ENCODE measurements at regions not wholly inside any gene's neighbourhood (a gene's known extent, or its start where the extent isn't known, plus 50 kb on each side); places are given as distances from the start of the nearest gene placed in this dataset.
"Not testable (repeated sequence)": the region's sequence is repeated elsewhere in the genome, so short reads cannot be mapped to it uniquely, and the experiment has no call there.

DNA sequence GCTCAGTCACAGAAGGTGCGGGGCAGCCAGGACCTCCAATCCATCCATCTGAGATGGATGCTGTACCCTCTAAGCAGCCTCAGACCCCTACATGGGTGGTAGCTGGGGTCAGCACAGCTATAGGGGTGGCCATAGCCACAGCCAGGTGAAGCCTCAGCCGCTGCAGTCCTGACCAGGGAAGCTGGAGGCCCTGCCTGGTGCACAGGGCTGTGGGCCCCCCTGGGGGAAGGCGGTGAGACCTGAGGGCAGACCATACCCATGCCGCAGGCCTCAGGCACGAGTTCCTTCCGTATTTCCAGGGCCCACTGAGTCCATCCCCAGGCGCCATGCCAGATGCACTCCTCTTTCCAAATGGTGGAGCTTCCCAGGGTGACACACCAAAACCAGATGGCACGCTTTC, 96.6 kb upstream of the KDM7A start:
- Mint-ChIP-seq H3K4me1 (ENCODE audit: unreplicated experiment) (peaks cover 6% of the 10 kb centered on the region), H3K9me3 (no peaks in the 10 kb centered on the region), H3K27ac (no peak overlapping the region), H3K36me3 (no peaks in the 10 kb centered on the region), H3K4me3 (no peak overlapping the region), H3K27me3 (no peaks in the 10 kb centered on the region)
- TF ChIP-seq, protein P1, sequence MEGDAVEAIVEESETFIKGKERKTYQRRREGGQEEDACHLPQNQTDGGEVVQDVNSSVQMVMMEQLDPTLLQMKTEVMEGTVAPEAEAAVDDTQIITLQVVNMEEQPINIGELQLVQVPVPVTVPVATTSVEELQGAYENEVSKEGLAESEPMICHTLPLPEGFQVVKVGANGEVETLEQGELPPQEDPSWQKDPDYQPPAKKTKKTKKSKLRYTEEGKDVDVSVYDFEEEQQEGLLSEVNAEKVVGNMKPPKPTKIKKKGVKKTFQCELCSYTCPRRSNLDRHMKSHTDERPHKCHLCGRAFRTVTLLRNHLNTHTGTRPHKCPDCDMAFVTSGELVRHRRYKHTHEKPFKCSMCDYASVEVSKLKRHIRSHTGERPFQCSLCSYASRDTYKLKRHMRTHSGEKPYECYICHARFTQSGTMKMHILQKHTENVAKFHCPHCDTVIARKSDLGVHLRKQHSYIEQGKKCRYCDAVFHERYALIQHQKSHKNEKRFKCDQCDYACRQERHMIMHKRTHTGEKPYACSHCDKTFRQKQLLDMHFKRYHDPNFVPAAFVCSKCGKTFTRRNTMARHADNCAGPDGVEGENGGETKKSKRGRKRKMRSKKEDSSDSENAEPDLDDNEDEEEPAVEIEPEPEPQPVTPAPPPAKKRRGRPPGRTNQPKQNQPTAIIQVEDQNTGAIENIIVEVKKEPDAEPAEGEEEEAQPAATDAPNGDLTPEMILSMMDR (conservative IDR thresholded peaks at IDR 0.05), result no peak
- DNase-seq (ENCODE audit: extremely low spot score, unreplicated experiment), result no peak

GRCh38 chr7:140271643-140271968, 94.8 kb upstream of the KDM7A start:
- not testable (repeated sequence) for H3K9me3 Mint-ChIP-seq, H3K36me3 Mint-ChIP-seq

GRCh38 chr7:140269004-140269638, 92.3 kb upstream of the KDM7A start:
- H3K27me3 Mint-ChIP-seq, result no peaks in the 10 kb centered on the region
- H3K4me3 Mint-ChIP-seq, result no peak overlapping the region
- TF ChIP-seq, protein P1 (conservative IDR thresholded peaks at IDR 0.05), result no peak
- no peaks in the 10 kb centered on the region for H3K4me1 Mint-ChIP-seq (ENCODE audit: unreplicated experiment)
- no peak for DNase-seq (ENCODE audit: extremely low spot score, unreplicated experiment)
- no peak overlapping the region for H3K27ac Mint-ChIP-seq
- H3K9me3 Mint-ChIP-seq, result no peaks in the 10 kb centered on the region
- no peaks in the 10 kb centered on the region for H3K36me3 Mint-ChIP-seq

More at GRCh38 chr7:140271643-140271968, 94.8 kb upstream of the KDM7A start:
- not testable (repeated sequence) for H3K4me3 Mint-ChIP-seq; H3K4me1 Mint-ChIP-seq (ENCODE audit: unreplicated experiment); H3K27me3 Mint-ChIP-seq; H3K27ac Mint-ChIP-seq; DNase-seq (ENCODE audit: extremely low spot score, unreplicated experiment)

GRCh38 chr7:140267381-140268226, 90.8 kb upstream of the KDM7A start:
- no peak for DNase-seq (ENCODE audit: extremely low spot score, unreplicated experiment)
- Mint-ChIP-seq H3K27ac (no peak overlapping the region), H3K4me1 (ENCODE audit: unreplicated experiment) (no peaks in the 10 kb centered on the region), H3K27me3 (no peaks in the 10 kb centered on the region), H3K36me3 (no peaks in the 10 kb centered on the region), H3K9me3 (no peaks in the 10 kb centered on the region), H3K4me3 (no peak overlapping the region)
- TF ChIP-seq, protein P1 (conservative IDR thresholded peaks at IDR 0.05), result no peak

DNA sequence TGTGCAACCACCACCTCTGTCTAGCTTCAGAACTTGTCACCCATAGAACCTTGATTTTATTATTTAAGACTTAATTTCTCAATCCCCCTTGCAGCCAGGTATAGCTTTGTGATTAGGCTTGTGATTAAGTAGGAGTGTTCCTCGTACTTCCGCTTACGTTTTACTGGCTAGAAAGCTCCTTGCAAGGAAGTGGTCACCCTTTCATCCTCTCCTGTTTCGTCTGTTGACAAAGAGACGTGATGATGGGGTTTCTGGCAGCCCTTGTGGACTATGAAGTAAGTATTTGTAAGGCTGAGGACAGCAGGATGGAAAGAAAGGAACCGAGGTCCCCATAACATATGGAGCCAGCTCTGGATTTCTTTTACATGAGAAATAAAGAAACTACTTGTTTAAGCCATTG, 86.5 kb upstream of the KDM7A start:
- no peak overlapping the region for H3K27ac Mint-ChIP-seq
- no peaks in the 10 kb centered on the region for H3K27me3 Mint-ChIP-seq
- peaks cover 9% of the 10 kb centered on the region for H3K4me1 Mint-ChIP-seq (ENCODE audit: unreplicated experiment)
- no peaks in the 10 kb centered on the region for H3K9me3 Mint-ChIP-seq
- no peak for DNase-seq (ENCODE audit: extremely low spot score, unreplicated experiment)
- TF ChIP-seq, protein P1 (conservative IDR thresholded peaks at IDR 0.05), result no peak
- H3K36me3 Mint-ChIP-seq, result no peaks in the 10 kb centered on the region
- no peak overlapping the region for H3K4me3 Mint-ChIP-seq

DNA sequence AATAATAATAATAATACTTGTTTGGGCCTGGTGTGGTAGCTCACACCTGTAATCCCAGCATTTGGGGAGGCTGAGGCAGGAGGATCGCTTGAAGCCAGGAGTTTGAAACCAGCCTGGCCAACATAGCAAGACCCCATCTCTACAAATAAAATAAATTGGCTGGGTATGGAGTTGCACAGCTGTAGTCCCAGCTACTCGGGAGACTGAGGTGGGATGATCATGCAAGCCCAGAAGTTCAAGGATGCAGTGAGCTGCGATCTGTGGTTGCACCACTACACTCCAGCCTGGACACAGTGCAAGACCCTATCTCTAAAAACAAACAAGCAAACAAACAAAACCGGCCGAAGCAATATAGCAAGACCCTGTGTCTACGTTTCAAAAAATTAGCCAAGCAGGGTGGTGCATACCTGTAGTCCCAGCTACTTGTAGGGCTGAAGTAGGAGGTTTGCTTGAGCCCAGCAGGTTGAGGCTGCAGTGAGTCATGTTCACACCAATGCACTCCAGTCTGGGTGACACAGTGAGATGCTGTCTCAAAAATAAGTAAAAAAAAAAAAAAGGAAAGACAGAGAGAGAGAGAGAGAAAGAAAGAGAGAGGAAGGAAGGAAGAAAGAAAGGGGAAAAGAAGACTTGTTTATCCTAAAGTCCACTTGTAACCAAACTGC, 85.6 kb upstream of the KDM7A start:
- Mint-ChIP-seq H3K27ac (no peak overlapping the region), H3K4me3 (no peak overlapping the region), H3K36me3 (no peaks in the 10 kb centered on the region), H3K9me3 (peaks cover 3% of the 10 kb centered on the region), H3K4me1 (ENCODE audit: unreplicated experiment) (peaks cover 9% of the 10 kb centered on the region), H3K27me3 (no peaks in the 10 kb centered on the region)
- DNase-seq (ENCODE audit: extremely low spot score, unreplicated experiment), result no peak
- TF ChIP-seq, protein P1 (conservative IDR thresholded peaks at IDR 0.05), result no peak
